ENCODE measurements at regions not wholly inside any gene's neighbourhood (a gene's known extent, or its start where the extent isn't known, plus 50 kb on each side); places are given as distances from the start of the nearest gene placed in this dataset.

GRCh38 chr9:117486426-117486825, 71.6 kb upstream of the ASTN2 start:
- H3K9me3 Mint-ChIP-seq, result no peaks in the 10 kb centered on the region
- H3K27ac Mint-ChIP-seq, result no peak overlapping the region
- ATAC-seq, result no peak
- no peak overlapping the region for H3K4me3 Mint-ChIP-seq
- no peaks in the 10 kb centered on the region for H3K36me3 Mint-ChIP-seq (ENCODE audit: low read depth)
- DNase-seq, result no peak
- H3K4me1 Mint-ChIP-seq, result no peaks in the 10 kb centered on the region
- peaks cover 13% of the 10 kb centered on the region for H3K27me3 Mint-ChIP-seq

DNA sequence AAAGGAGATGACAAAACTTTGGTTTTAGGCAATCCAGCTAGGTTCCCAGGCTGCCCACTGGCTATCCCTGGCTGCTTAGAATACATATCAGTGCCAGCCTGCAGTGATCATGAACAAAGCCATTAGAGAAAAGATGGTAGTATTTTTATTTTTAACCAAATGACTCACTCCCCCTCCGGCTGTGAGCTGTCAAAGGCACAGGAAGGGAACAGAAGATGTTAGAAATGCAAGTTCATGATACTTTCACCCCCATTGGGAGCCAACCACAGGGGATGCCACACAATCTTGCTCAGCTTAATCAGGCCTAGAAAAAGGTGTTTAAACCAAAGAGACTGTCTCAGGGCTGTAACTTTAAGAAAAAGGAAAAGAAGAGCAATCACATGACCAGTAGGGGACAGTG, 70.3 kb upstream of the ASTN2 start:
- no peak for ATAC-seq
- no peaks in the 10 kb centered on the region for H3K4me1 Mint-ChIP-seq

GRCh38 chr9:117480729-117481128, 65.9 kb upstream of the ASTN2 start:
- no peak for ATAC-seq
- Mint-ChIP-seq H3K27ac (no peak overlapping the region), H3K27me3 (peaks cover 5% of the 10 kb centered on the region), H3K9me3 (peaks cover under 1% of the 10 kb centered on the region), H3K4me3 (no peak overlapping the region), H3K4me1 (no peaks in the 10 kb centered on the region), H3K36me3 (ENCODE audit: low read depth) (no peaks in the 10 kb centered on the region)
- DNase-seq, result no peak

More for the DNA sequence above, 70.3 kb upstream of the ASTN2 start:
- Mint-ChIP-seq H3K4me3 (no peak overlapping the region), H3K27me3 (peaks cover 13% of the 10 kb centered on the region), H3K27ac (no peak overlapping the region), H3K9me3 (no peaks in the 10 kb centered on the region), H3K36me3 (ENCODE audit: low read depth) (no peaks in the 10 kb centered on the region)
- DNase-seq, result no peak

GRCh38 chr9:117480253-117480652, 65.4 kb upstream of the ASTN2 start:
- no peaks in the 10 kb centered on the region for H3K36me3 Mint-ChIP-seq (ENCODE audit: low read depth)
- no peak overlapping the region for H3K4me3 Mint-ChIP-seq

DNA sequence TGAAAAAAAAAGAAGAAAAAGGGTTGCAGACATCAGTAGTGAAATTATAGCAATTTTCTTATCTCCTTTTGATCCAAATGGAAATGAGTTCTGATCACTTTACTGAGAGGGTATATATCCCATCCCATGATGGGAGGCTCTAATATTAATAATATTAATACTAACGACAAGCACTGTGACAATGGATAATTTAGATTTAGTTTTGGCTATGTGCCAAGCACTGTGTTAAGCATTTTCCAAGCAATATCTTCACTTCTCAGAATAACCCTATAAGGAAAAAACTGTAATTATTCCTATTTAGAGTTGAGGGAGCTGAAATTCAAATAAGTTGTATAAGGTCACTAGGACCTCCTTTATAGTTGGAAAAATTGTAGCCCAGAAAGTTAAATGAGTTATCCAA, 58.4 kb upstream of the ASTN2 start:
- no peaks in the 10 kb centered on the region for H3K36me3 Mint-ChIP-seq (ENCODE audit: low read depth)

More at GRCh38 chr9:117480253-117480652, 65.4 kb upstream of the ASTN2 start:
- Mint-ChIP-seq H3K9me3 (peaks cover 6% of the 10 kb centered on the region), H3K4me1 (no peaks in the 10 kb centered on the region), H3K27ac (no peak overlapping the region), H3K27me3 (peaks cover 5% of the 10 kb centered on the region)
- DNase-seq (no peak), ATAC-seq (no peak)

DNA sequence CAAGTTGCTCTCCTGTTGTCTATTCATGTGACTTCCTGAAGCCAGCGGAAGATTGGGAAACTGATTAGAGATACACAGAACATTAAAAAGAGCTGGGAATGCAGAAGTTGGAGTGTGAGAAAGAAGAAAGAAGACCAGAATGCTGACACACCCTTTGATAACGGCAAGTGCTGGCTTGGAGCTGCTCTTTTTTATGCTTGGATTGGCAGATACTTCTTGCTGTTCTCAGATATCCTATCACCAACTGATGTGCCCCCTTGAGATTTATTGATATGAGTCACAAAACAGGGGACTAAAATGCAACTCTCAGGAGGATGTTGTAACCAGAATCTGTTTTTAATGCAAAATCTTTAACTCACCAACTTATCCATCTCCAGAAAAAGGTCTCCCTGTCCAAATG, 56.0 kb upstream of the ASTN2 start:
- H3K36me3 Mint-ChIP-seq (ENCODE audit: low read depth), result no peaks in the 10 kb centered on the region
- H3K4me3 Mint-ChIP-seq, result no peak overlapping the region
- DNase-seq (no peak), ATAC-seq (no peak)
- H3K9me3 Mint-ChIP-seq, result peaks cover 10% of the 10 kb centered on the region
- no peak overlapping the region for H3K27ac Mint-ChIP-seq
- H3K4me1 Mint-ChIP-seq, result no peaks in the 10 kb centered on the region
- peaks cover 5% of the 10 kb centered on the region for H3K27me3 Mint-ChIP-seq

More for the DNA sequence above, 58.4 kb upstream of the ASTN2 start:
- Mint-ChIP-seq H3K4me1 (no peaks in the 10 kb centered on the region), H3K27me3 (peaks cover 5% of the 10 kb centered on the region), H3K27ac (no peak overlapping the region), H3K4me3 (no peak overlapping the region), H3K9me3 (peaks cover 10% of the 10 kb centered on the region)
- DNase-seq (no peak), ATAC-seq (no peak)

DNA sequence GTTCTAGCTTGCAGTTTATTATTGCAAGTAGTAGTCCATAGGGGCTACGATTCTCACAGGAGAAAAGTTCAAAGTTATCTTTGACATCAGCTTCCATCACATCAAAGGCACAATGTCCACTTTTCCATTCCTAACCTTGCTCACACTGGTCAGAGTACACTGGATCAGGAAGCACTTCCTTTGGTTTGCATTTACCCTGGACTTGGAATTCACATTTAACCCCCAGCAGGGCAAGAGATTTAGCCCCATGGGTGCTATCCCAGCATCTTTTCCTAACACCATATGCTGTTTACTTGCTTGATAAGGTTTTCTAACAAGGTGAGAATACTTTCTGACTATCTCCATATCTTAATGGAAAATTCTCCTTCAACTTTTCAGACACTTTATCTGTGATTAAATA, 55.6 kb upstream of the ASTN2 start:
- H3K4me3 Mint-ChIP-seq, result no peak overlapping the region
- H3K4me1 Mint-ChIP-seq, result no peaks in the 10 kb centered on the region
- H3K36me3 Mint-ChIP-seq (ENCODE audit: low read depth), result no peaks in the 10 kb centered on the region
- H3K27ac Mint-ChIP-seq, result no peak overlapping the region
- H3K9me3 Mint-ChIP-seq, result peaks cover 7% of the 10 kb centered on the region
- no peak for ATAC-seq
- peaks cover 2% of the 10 kb centered on the region for H3K27me3 Mint-ChIP-seq
- no peak for DNase-seq

DNA sequence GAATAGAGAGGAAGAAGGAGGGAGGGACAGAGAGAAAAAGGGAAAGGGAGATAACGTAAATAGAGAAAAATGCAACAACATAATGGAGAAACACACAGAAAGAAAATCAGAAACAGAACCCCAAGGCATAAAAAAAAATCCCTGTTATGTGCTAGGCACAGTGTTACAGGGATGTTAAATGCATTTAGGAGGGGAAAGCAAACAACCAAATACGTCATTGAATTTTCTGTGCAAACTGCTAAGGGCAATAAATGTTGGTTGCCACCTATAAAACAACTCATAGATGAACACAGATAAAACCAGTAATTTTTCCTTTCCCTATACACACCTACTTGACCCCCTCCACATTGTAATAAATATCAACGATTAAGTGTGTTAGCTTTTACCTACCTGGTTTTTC, 51.3 kb upstream of the ASTN2 start:
- Mint-ChIP-seq H3K4me3 (no peak overlapping the region), H3K27ac (no peak overlapping the region), H3K9me3 (no peaks in the 10 kb centered on the region), H3K27me3 (peaks cover 4% of the 10 kb centered on the region), H3K36me3 (ENCODE audit: low read depth) (no peaks in the 10 kb centered on the region), H3K4me1 (no peaks in the 10 kb centered on the region)
- no peak for ATAC-seq
- no peak for DNase-seq

DNA sequence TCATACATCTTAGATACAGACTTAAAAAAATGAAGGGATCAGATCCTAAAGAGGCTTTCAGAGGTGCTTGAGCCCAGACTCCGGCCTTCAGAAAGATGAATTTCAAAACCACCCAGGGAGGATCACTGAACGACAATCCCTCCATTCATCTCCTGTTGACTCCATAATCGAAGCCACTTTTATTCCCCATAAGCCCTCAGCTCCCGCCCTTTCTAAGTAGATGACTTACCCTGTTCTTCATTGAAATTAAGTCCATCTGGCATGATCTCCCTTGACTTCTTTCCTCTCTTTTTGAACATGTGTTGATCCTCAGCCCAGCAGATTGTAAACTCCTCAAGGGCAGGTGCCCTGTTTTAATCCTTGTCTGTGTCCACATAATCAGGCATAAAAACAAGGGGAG, 50.8 kb upstream of the ASTN2 start:
- ATAC-seq, result no peak
- Mint-ChIP-seq H3K4me3 (no peak overlapping the region), H3K27me3 (peaks cover 3% of the 10 kb centered on the region), H3K36me3 (ENCODE audit: low read depth) (no peaks in the 10 kb centered on the region), H3K9me3 (no peaks in the 10 kb centered on the region), H3K27ac (no peak overlapping the region), H3K4me1 (no peaks in the 10 kb centered on the region)
- no peak for DNase-seq

DNA sequence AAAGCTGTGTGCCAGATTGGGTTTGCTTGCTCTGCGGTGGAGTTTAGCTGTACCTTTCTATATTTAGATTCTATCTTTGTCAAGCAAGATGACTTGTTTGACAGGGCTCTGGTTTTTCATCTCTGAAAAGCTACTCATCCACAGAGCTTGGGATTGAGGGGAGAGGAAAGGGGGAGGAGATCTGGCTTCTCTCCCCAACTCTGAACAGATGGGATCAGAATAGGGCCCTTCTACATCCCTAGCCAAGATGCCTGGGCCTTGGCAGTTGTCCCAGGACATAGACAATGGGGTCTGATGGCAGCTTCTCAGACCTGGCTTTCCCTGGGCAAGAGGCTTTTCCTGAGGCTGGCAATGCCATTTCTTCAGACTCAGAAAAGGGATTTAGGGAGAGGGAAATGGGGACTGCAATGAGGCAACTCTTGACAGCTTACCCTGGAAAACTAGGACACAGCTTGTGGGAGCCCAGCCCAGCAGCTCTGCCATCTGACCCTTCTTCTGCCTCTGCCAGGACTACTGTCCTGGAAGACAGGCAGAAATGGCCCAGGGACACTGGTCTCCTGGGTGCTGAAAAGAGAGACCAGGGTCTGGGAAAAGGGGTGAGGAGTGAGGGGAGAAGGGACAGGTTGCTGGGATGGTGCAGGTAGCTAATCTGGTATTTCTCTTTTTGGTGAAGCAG, 50.2 kb upstream of the ASTN2 start:
- Mint-ChIP-seq H3K36me3 (ENCODE audit: low read depth) (no peaks in the 10 kb centered on the region), H3K27me3 (peaks cover 2% of the 10 kb centered on the region), H3K4me1 (no peaks in the 10 kb centered on the region), H3K4me3 (no peak overlapping the region), H3K27ac (no peak overlapping the region), H3K9me3 (no peaks in the 10 kb centered on the region)
- ATAC-seq (no peak), DNase-seq (no peak)

Measured in activated naive CD8-positive, alpha-beta T cell treated with anti-CD3 and anti-CD28 coated beads, Interleukin-2, amount 50 U/mL, for 24 hours (primary cell).